BJ (cell line): ENCODE measurements at regions not wholly inside any gene's neighbourhood (a gene's known extent, or its start where the extent isn't known, plus 50 kb on each side); places are given as distances from the start of the nearest gene placed in this dataset.

ENCODE experiments used
- CTCF ChIA-PET: fragments of 350-600 bp; formaldehyde crosslinking; extraction: SDS; loops from one replicate; lab custom pipeline; 2021; ENCODE audit warnings: antibody characterized with exemption, inconsistent platforms; lab: Yijun Ruan, JAX
- POLR2A ChIA-PET: fragments of 300-600 bp; sonication (Branson Sonifier 250); formaldehyde crosslinking; extraction: SDS; loops from one replicate; lab custom pipeline; 2021; ENCODE audit warnings: antibody characterized with exemption; lab: Charles Lee
- DNase-seq: peaks from one replicate; pipeline ENCODE4 v3.0.0-alpha.2; 2011; ENCODE audit warnings: low read depth
- H3K27me3 ChIP-seq: 2 replicates; pipeline ENCODE4 v1.6.0; 2011; ENCODE audit warnings: low read length; ENCODE audit not compliant: control insufficient read depth, insufficient read depth
- H3K36me3 ChIP-seq: 2 replicates; pipeline ENCODE4 v1.5.1; 2011; ENCODE audit warnings: low read length; ENCODE audit not compliant: control insufficient read depth, insufficient read depth
- H3K4me3 ChIP-seq: 2 replicates; pipeline ENCODE4 v1.5.1; 2011; ENCODE audit warnings: low read depth, mild to moderate bottlenecking, control low read depth, low read length
- TF ChIP-seq, protein P1 (sequence below): IDR thresholded peaks from 2 replicates; pipeline ENCODE4 v1.5.1; 2011; ENCODE audit warnings: low read depth, mild to moderate bottlenecking, control low read depth, inconsistent platforms, low read length, moderate library complexity; ENCODE audit not compliant: insufficient read depth

DNA sequence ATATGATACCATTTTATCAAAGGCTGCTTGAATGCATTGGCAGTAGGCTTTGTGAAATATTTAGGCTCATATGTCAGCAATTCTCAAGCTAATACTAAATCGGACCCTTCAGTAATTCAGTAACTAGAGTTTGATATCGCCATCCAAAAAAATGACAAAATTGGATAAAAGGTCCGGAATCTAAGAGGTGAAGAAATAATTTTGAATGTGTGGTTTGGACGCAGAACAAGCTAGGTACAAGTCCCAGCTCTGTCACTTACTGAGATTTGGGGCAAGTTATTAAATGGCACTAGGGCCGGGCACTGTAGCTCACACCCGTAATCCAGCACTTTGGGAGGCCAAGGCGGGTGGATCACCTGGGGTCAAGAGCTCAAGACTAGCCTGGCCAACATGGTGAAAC is 956.5 kb downstream of the CDH11 start:
- DNase-seq: no peak
- Histone ChIP-seq H3K36me3 (no peaks in the 10 kb centered on the region), H3K27me3 (no peaks in the 10 kb centered on the region), H3K4me3 (no peak overlapping the region)
- ChIA-PET POLR2A (no interaction called here), CTCF (no interaction called here)
- TF ChIP-seq, protein P1, sequence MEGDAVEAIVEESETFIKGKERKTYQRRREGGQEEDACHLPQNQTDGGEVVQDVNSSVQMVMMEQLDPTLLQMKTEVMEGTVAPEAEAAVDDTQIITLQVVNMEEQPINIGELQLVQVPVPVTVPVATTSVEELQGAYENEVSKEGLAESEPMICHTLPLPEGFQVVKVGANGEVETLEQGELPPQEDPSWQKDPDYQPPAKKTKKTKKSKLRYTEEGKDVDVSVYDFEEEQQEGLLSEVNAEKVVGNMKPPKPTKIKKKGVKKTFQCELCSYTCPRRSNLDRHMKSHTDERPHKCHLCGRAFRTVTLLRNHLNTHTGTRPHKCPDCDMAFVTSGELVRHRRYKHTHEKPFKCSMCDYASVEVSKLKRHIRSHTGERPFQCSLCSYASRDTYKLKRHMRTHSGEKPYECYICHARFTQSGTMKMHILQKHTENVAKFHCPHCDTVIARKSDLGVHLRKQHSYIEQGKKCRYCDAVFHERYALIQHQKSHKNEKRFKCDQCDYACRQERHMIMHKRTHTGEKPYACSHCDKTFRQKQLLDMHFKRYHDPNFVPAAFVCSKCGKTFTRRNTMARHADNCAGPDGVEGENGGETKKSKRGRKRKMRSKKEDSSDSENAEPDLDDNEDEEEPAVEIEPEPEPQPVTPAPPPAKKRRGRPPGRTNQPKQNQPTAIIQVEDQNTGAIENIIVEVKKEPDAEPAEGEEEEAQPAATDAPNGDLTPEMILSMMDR: no peak

DNA sequence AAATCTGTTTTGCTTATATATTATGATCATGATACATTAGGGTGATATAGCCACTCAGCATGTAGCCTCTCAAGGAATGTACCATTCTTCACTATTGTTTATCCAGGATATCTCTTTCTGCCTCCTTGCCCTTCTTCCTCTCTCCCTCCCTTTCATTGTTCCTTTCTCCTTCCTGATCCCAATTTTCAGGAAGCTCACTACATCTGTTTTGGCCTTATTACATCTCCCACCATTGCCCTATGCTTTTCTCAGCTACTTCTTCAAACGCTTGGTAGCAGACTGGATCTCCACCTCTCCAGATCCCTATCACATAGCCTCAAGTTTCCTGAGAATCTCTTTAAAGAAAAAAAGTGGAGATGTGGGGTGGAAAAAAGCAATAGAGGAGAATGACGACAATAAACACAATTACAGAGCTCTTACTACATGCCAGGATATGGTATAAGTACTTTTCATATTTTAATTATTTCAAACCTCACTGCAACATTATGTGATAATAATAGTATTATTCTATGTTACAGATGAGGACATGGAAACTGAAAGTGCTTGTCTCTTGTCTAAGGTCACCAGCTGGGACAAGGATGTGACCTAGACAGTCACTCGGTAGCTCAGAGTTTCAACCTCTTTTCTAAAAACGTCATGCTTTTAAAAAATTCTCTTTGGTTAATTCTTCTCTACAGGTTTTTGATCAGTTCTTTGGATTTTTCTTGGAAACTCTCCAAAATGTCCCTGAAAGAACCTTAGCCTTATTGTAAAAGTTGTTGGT is 959.1 kb downstream of the CDH11 start:
- TF ChIP-seq, protein P1: no peak
- no peak overlapping the region for H3K4me3 ChIP-seq
- H3K27me3 ChIP-seq: no peaks in the 10 kb centered on the region
- CTCF ChIA-PET: no interaction called here
- POLR2A ChIA-PET: no interaction called here
- DNase-seq: no peak
- no peaks in the 10 kb centered on the region for H3K36me3 ChIP-seq

DNA sequence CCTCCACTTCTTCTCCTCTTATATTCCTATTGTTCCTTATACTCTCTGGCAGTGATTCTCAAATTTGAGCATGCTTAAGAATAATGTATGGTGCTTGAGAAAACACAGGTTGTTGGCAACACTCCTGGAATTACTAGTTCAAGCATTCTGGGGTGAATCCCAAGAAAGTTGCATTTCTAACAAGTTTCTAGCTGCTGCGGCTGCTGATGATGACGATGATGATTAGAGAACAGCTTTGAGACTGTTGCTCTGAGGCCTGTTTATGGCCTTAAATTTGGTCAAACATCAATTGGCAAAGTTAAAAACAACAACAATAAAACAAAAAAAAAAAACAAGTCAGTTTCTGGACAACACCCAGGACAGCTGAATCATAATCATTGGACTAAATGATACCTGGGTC is 961.9 kb downstream of the CDH11 start:
- Histone ChIP-seq H3K4me3 (no peak overlapping the region), H3K27me3 (no peaks in the 10 kb centered on the region), H3K36me3 (no peaks in the 10 kb centered on the region)
- TF ChIP-seq, protein P1: no peak
- CTCF ChIA-PET: no interaction called here
- no peak for DNase-seq
- POLR2A ChIA-PET: no interaction called here

DNA sequence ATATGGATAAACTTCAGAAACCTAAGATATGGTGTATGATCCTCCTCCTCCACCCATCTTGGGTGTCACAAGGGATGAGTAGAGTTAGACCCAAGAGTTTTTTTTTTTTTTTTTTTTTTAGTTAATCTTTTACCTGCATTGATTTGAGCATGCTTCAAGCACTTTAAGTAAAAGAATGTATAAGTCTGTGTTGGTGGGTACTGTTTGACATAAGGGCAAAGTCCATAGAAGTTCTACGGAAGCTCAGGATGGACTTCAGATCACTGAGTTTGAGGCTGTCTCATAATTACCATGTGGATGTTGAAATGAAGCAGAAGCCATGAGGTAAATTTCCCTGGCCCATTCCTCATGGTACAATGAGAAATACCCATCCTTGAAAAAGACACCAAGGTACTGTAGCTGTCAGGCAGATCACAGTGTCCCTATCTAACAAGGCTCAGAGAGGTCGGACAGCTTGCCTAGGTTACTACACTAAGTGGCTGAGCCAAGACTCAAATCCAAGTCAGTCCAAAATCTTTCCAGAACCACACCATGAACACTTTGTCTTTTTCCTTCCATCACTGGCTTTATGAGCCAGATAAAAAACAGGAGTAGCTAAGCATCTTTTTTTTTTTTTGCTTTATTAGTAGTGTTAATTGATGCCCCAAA is 962.8 kb downstream of the CDH11 start:
- ChIA-PET POLR2A (no interaction called here), CTCF (interaction anchor here (0.9 kb wide), 1 partner anchor 309 kb away, joined by 3 read pairs; no protein-coding TSS in a partner anchor)
- Histone ChIP-seq H3K36me3 (no peaks in the 10 kb centered on the region), H3K27me3 (no peaks in the 10 kb centered on the region), H3K4me3 (no peak overlapping the region)
- TF ChIP-seq, protein P1: no peak
- no peak for DNase-seq

DNA sequence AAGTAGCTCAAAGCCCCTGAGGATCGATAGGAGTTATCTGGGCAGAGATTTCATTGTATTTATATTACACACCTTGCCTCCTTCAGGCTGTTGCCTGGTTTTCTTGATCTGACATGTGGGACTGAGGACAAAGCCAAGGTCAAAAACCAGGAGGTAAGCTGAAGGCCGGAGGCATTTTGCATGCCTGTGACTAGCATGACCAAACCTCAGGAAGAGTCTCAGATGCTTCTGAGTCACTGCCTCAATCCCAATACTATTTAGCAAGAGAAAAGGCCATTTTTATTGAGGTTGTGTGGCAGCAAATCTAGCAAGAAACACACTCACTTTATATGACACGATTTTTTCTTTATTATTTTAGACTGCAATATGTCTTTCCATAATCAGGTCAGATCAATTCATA is 968.1 kb downstream of the CDH11 start:
- no peak overlapping the region for H3K4me3 ChIP-seq
- DNase-seq: peak; percentile 23
- CTCF ChIA-PET: no interaction called here

More for the DNA sequence above, 968.1 kb downstream of the CDH11 start:
- POLR2A ChIA-PET: interaction anchor here (0.6 kb wide), 1 partner anchor 78 kb away, joined by 8 read pairs; no protein-coding TSS in a partner anchor
- TF ChIP-seq, protein P1: no peak
- no peaks in the 10 kb centered on the region for H3K27me3 ChIP-seq
- H3K36me3 ChIP-seq: no peaks in the 10 kb centered on the region
